Glutamatergic neuron (in vitro differentiated cells): ENCODE measurements at regions not wholly inside any gene's neighbourhood (a gene's known extent, or its start where the extent isn't known, plus 50 kb on each side); places are given as distances from the start of the nearest gene placed in this dataset.

Experiments
- DNase-seq: peaks from one replicate; pipeline ENCODE4 v3.0.0; 2022
- H3K27ac Mint-ChIP-seq: one replicate; pipeline ENCODE4 v1.8.0; 2020; ENCODE audit warnings: mild to moderate bottlenecking, mixed read lengths, inconsistent platforms; ENCODE audit not compliant: unreplicated experiment
- H3K27me3 Mint-ChIP-seq: one replicate; pipeline ENCODE4 v1.8.0; 2020; ENCODE audit warnings: mild to moderate bottlenecking, moderate library complexity, mixed read lengths, inconsistent platforms; ENCODE audit not compliant: unreplicated experiment
- H3K36me3 Mint-ChIP-seq: one replicate; pipeline ENCODE4 v1.8.0; 2020; ENCODE audit warnings: mild to moderate bottlenecking, mixed read lengths, inconsistent platforms; ENCODE audit not compliant: unreplicated experiment
- H3K4me1 Mint-ChIP-seq: one replicate; pipeline ENCODE4 v1.8.0; 2020; ENCODE audit warnings: mild to moderate bottlenecking, low read depth, mixed read lengths, inconsistent platforms; ENCODE audit not compliant: unreplicated experiment
- H3K4me3 Mint-ChIP-seq: one replicate; pipeline ENCODE4 v1.8.0; 2020; ENCODE audit warnings: mild to moderate bottlenecking, mixed read lengths, inconsistent platforms; ENCODE audit not compliant: unreplicated experiment
- H3K9me3 Mint-ChIP-seq: one replicate; pipeline ENCODE4 v1.8.0; 2020; ENCODE audit warnings: mild to moderate bottlenecking, moderate library complexity, mixed read lengths, inconsistent platforms; ENCODE audit not compliant: unreplicated experiment
- CTCF ChIP-seq: fragments of 200-600 bp; sonication (generic); IDR thresholded peaks from one replicate; pipeline ENCODE4 v1.5.0; 2021; ENCODE audit not compliant: partially characterized antibody, unreplicated experiment

GRCh38 chr5:97986069-97986468 lies 787.4 kb upstream of the RGMB start:
- no peak overlapping the region for H3K4me3 Mint-ChIP-seq
- DNase-seq: no peak
- H3K9me3 Mint-ChIP-seq: no peaks in the 10 kb centered on the region
- H3K4me1 Mint-ChIP-seq: no peaks in the 10 kb centered on the region
- no peak overlapping the region for H3K27ac Mint-ChIP-seq
- no peaks in the 10 kb centered on the region for H3K27me3 Mint-ChIP-seq
- peaks cover 4% of the 10 kb centered on the region for H3K36me3 Mint-ChIP-seq
- no peak for TF ChIP-seq CTCF

GRCh38 chr5:97991236-97991635 lies 782.2 kb upstream of the RGMB start:
- H3K4me3 Mint-ChIP-seq: no peak overlapping the region
- H3K27me3 Mint-ChIP-seq: no peaks in the 10 kb centered on the region
- no peak for TF ChIP-seq CTCF
- no peaks in the 10 kb centered on the region for H3K9me3 Mint-ChIP-seq
- H3K27ac Mint-ChIP-seq: no peak overlapping the region
- H3K36me3 Mint-ChIP-seq: peaks cover 4% of the 10 kb centered on the region
- H3K4me1 Mint-ChIP-seq: no peaks in the 10 kb centered on the region
- DNase-seq: no peak

GRCh38 chr5:97998941-97999340 lies 774.5 kb upstream of the RGMB start:
- Mint-ChIP-seq H3K4me3 (no peak overlapping the region), H3K36me3 (no peaks in the 10 kb centered on the region), H3K4me1 (no peaks in the 10 kb centered on the region), H3K9me3 (no peaks in the 10 kb centered on the region), H3K27ac (no peak overlapping the region), H3K27me3 (no peaks in the 10 kb centered on the region)
- DNase-seq: no peak
- no peak for TF ChIP-seq CTCF

GRCh38 chr5:98004463-98004862 lies 769.0 kb upstream of the RGMB start:
- Mint-ChIP-seq H3K9me3 (no peaks in the 10 kb centered on the region), H3K4me1 (no peaks in the 10 kb centered on the region), H3K27ac (no peak overlapping the region), H3K4me3 (no peak overlapping the region), H3K27me3 (no peaks in the 10 kb centered on the region), H3K36me3 (no peaks in the 10 kb centered on the region)
- DNase-seq: no peak
- no peak for TF ChIP-seq CTCF

- no peak for DNase-seq
- H3K4me1 Mint-ChIP-seq: no peaks in the 10 kb centered on the region
- H3K36me3 Mint-ChIP-seq: no peaks in the 10 kb centered on the region
- no peaks in the 10 kb centered on the region for H3K27me3 Mint-ChIP-seq
- no peak overlapping the region for H3K27ac Mint-ChIP-seq
- no peaks in the 10 kb centered on the region for H3K9me3 Mint-ChIP-seq
- TF ChIP-seq CTCF: no peak
- H3K4me3 Mint-ChIP-seq: no peak overlapping the region
These were observed 756.7 kb upstream of the RGMB start for GRCh38 chr5:98016771-98017170.
